NCI-H748 (cell line): ENCODE measurements at regions not wholly inside any gene's neighbourhood (a gene's known extent, or its start where the extent isn't known, plus 50 kb on each side); places are given as distances from the start of the nearest gene placed in this dataset.
A peak's percentile ranks its signal among the peaks of the same experiment; 100 is the strongest.

ENCODE experiments used
- DNase-seq: peaks from one replicate; lab custom pipeline; 2025; ENCODE audit not compliant: unreplicated experiment; lab: John Stamatoyannopoulos, UW

DNA sequence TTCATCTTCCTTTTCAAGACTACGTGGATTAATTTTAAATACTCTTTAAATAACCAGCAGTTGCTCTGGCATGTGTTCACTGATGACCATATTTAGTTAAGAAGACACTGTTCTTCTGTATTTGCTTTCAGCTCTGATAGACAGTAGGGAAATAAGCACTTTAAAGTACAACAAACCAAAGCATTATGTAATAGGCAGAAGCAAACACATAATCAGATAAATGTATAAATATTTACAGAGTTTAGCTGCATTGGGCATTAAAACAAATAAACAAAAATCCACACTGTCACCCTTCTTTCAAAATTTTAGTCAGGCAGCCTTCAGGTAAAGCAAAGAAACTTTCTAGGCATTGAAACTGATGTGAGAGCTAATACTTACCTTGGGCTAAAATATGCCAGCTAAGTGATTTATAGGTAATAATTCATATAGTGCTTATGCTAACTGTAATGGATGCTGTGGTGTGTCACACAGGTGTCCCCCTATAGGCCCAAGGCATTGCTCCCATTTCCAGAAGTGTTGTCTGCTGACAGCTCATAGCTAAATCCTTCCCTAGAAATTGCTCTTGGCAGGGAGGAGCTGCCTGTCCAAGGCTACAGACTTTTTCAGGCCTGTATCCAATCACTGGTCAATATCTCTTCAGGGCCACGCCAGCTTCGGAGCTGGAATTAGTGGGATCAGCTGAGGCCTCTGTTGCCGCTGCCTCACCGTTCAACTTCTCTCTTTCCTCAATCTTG, 111.5 kb upstream of the CITED2 start:
- DNase-seq: no peak

GRCh38 chr6:139485185-139485584, 110.7 kb upstream of the CITED2 start:
- DNase-seq: no peak

- no peak for DNase-seq
These were observed 108.6 kb upstream of the CITED2 start for GRCh38 chr6:139483079-139483478.

GRCh38 chr6:139482287-139482686, 107.8 kb upstream of the CITED2 start:
- peak; percentile 11 for DNase-seq

DNA sequence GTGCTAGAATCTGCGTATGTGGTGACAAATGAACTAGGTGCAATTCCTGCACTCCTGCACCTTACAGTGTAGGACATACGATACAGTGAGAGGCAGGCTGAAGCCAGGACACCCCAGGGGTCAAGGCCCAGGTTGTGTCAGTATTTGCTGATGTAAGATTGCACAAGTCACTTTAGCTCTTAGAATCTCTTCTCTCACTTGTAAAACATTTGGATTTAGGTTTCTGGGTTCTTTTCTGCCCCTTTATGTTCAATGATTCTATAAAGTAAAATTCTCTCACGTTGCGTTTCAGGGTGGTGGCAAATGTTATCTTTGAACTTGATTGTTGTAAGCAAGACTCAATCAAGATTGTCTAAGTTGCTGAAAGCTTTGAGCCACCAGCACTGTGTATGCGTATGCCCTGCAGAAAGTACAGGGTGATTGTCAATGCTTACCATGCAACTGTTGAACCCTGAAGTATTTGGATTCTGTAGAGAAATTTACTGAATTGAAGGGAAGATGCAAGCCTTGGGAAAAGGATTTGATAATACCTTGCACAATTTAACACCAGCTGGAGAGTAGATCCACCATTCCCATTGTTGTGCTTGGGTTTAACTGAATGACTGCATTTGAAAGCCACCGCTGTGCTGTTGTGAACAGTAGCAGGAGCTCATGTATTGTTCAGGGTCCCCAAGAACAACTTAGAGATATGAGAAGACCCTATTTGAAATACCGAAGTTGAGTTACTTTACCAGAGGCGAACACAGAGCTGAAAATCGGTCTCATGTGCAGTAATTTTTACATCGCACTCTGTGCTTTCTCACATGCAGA, 106.1 kb upstream of the CITED2 start:
- no peak for DNase-seq

GRCh38 chr6:139479433-139480222, 105.2 kb upstream of the CITED2 start:
- no peak for DNase-seq

- DNase-seq: no peak
These were observed 101.2 kb upstream of the CITED2 start for GRCh38 chr6:139475646-139476045.

- peak; percentile 39 for DNase-seq
These were observed 100.8 kb upstream of the CITED2 start for GRCh38 chr6:139475241-139475640.

GRCh38 chr6:139474145-139475108, 100.0 kb upstream of the CITED2 start:
- peak; percentile 80 for DNase-seq

GRCh38 chr6:139473731-139474130, 99.3 kb upstream of the CITED2 start:
- DNase-seq: no peak

DNA sequence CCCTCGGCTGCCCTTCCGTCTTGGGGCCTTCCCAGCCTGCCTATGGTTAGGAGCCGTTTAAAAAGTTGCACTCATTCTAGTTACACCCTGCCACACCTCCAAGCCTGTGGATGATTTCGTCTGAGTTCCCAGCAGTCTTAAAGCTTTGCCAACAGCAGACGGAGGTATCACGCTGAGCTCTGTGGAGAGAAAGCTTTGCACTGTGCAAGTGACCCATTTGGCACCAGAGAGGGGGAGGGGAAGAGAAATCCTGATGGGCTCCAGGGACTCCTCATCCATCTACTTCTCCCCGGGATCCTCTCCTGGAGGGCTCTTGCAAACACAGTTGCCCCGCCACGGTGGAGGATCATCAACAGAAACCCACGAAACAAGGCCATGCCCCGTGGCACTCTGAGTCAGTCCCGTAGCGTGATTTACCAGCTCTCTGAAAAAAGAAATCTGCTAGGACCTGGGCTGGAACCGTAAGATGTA, 98.8 kb upstream of the CITED2 start:
- DNase-seq: no peak

GRCh38 chr6:139472351-139473015, 98.0 kb upstream of the CITED2 start:
- no peak for DNase-seq

DNA sequence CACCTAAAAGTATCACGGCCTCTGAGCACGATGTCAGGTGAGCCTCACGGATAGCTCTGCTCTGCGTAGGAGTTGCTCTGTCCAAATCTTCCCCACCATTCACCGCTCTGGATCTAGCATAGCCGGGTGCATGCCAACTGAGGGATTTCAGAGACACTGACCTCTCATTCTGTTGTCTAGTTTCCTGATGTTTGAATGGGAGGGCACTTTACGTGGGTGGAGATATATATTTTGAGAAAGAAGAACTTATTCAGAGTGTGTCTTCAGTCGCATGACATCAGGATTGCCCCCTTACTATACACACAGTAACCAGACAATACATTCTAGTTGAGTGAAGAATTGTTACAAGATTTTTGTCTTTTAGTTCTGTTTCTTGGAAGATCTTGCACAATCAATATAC, 96.5 kb upstream of the CITED2 start:
- no peak for DNase-seq

DNA sequence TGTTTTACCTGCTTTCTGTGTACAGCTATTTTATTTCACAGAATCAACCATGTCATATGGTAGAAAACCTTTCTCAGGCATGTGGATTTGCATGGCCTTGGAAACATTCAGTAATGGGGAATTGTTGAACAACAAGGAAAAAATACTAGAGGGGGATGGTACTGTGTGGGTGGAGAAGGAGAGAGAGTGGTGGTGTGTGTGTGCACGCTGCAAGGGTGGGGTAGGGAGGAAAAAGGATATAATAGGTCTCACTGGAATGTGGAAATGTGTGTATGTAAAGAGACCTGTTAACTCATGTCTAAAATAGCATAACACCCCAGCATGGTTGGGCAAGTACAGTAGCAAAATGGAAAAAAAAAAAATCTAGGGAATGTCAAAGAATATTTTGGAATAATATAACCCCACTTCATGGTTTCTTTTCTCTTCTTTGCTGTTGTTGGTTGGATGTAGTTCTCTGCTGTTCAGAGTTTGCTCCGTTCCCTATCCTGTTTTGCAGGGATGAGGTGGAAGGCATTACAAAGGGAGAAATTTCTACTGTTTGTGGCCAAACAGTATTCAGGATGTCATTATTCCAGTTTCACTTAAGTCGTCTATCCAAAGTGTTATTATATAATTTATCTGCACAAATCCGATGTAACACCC, 93.9 kb upstream of the CITED2 start:
- DNase-seq: no peak

DNA sequence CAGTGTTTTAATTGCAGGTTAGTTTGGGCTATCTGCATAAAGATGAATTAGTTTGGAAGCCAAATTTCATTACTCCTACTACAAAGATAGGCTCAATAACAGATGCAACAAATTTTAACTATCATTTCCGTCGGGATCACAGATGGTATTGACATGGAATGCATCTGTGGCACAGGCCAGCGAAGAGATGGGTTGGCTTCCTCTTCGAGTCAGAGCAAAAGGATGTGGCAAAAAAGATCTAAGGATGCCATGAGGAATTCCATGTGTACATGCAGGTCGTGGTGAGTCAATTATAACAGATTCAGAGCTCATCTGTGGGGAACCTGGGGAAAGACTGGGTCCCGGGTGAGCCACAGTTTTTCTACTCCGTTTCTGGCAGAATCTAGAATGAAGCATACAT, 83.0 kb upstream of the CITED2 start:
- no peak for DNase-seq

DNA sequence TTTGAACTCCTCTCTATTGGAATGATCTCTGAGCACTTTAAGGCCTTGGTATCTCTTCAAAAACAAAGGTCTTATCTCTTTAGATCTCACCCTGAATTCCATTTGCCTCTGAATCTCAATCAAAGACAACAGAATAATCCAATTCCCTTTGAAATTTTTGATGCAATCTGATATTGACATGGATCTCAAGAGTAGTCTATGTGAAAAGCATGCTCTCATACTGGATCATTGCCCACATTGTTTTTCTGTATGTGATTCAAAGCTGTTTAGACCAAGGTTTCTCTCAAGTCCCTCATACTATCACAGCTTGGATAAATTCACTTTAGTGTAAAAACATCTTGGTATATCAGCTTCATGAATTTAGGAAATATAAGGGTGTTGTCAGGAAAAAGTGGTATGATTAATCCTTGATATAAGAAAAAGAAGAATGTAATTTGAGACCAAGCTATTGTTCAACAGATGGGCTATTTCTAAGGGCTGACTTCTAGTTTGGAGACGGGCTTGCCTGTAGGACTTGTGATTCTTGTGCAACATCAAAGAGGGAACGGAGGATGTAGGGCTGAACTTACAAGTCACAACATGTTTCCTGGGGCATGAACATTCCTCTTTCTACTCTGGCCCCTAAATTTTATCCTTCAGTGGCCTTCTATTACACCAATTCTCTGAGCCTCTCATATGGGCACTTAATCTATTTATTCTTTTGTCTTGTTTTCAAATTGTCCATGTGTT, 77.9 kb upstream of the CITED2 start:
- no peak for DNase-seq

GRCh38 chr6:139449611-139450000, 75.2 kb upstream of the CITED2 start:
- no peak for DNase-seq

DNA sequence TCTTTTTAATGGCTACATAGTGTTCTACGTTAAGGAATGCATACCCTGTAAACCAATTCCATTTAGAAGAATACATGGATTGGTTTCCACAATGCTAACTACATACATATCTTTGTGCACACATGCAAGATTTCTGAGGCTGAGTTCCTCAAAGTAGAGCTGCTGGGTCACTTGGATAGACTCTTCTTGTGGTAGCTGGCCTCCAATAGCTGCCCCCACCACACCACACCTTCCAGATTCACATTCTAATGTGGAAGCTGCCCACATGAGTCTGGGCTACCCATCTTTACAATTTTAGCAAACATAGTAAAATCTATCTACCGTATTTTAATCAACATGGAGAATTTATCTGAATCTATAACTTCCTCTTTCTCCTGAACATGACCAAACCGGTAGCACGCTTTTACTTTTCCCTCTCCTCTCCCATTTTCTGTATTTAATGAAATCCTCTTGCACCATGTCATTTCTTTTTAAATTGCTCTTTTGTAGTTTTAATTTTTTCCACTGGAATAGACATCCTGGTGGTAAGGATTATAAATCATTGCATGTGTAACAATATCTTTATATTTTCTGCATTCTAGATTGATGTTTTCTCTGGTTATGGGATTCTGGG, 74.7 kb upstream of the CITED2 start:
- no peak for DNase-seq
